IMR-90 (cell line): ENCODE measurements at regions not wholly inside any gene's neighbourhood (a gene's known extent, or its start where the extent isn't known, plus 50 kb on each side); places are given as distances from the start of the nearest gene placed in this dataset.

Experiments used
- ATAC-seq: fragments of 200-7000 bp; cut with Tn5 transposase; 2 replicates; pipeline ENCODE4 v1.9.1; 2020; ENCODE audit warnings: low read depth, mild to moderate bottlenecking, moderate library complexity
- BruUV-seq: library from RNA; stranded (reverse); fragments of 400-500 nt; replicated peaks from 2 replicates; lab custom pipeline; 2021; lab: Mats Ljungman, UMichigan
- CTCF ChIA-PET: fragments of 300-600 bp; formaldehyde crosslinking; extraction: SDS; loops from one replicate; lab custom pipeline; 2021; ENCODE audit warnings: antibody characterized with exemption; lab: Yijun Ruan, JAX
- POLR2A ChIA-PET: fragments of 300-600 bp; sonication (Branson Sonifier 250); formaldehyde crosslinking; loops from one replicate; lab custom pipeline; 2022; ENCODE audit warnings: antibody characterized with exemption; ENCODE audit not compliant: unreplicated experiment; lab: Charles Lee
- DNase-seq: peaks from one replicate; pipeline ENCODE4 v3.0.0; 2013
- H2AFZ ChIP-seq: replicated peaks from 2 replicates; pipeline ENCODE3; 2013; ENCODE audit warnings: low read length, mild to moderate bottlenecking; ENCODE audit not compliant: poor library complexity
- H2AK5ac ChIP-seq: 2 replicates; pipeline ENCODE4 v1.6.1; 2013; ENCODE audit warnings: low read depth, low read length, inconsistent platforms
- H2AK9ac ChIP-seq: replicated peaks from 2 replicates; pipeline ENCODE3; 2013; ENCODE audit warnings: mild to moderate bottlenecking, low read depth, low read length, moderate library complexity; ENCODE audit not compliant: poor library complexity
- H2BK120ac ChIP-seq: 2 replicates; pipeline ENCODE4 v1.6.1; 2013; ENCODE audit warnings: low read depth, low read length, inconsistent platforms
- H2BK15ac ChIP-seq: 3 replicates; pipeline ENCODE4 v1.6.1; 2013; ENCODE audit warnings: low read depth, low read length, inconsistent platforms
- H2BK20ac ChIP-seq: 2 replicates; pipeline ENCODE4 v1.6.1; 2013; ENCODE audit warnings: low read depth, mild to moderate bottlenecking, inconsistent platforms, low read length, moderate library complexity
- H2BK5ac ChIP-seq: 2 replicates; pipeline ENCODE4 v1.6.1; 2013; ENCODE audit warnings: mild to moderate bottlenecking, low read depth, low read length, inconsistent platforms; ENCODE audit not compliant: poor library complexity, severe bottlenecking
- H3K14ac ChIP-seq: replicated peaks from 2 replicates; pipeline ENCODE4 v1.6.1; 2013; ENCODE audit warnings: low read depth, low read length, inconsistent platforms
- H3K18ac ChIP-seq: 2 replicates; pipeline ENCODE4 v1.6.1; 2013; ENCODE audit warnings: low read depth, low read length, control low read depth
- H3K23ac ChIP-seq: 2 replicates; pipeline ENCODE4 v1.6.1; 2013; ENCODE audit warnings: low read depth, low read length, inconsistent platforms
- H3K27ac ChIP-seq: 2 replicates; pipeline ENCODE4 v1.5.1; 2013; ENCODE audit warnings: mild to moderate bottlenecking, control low read depth, low read length; ENCODE audit not compliant: insufficient read depth
- H3K27me3 ChIP-seq: 2 replicates; pipeline ENCODE4 v1.6.1; 2013; ENCODE audit warnings: low read length; ENCODE audit not compliant: control insufficient read depth, insufficient read depth
- H3K36me3 ChIP-seq: 2 replicates; pipeline ENCODE4 v1.6.1; 2013; ENCODE audit warnings: low read length, mixed read lengths; ENCODE audit not compliant: control insufficient read depth, insufficient read depth
- H3K4ac ChIP-seq: 2 replicates; pipeline ENCODE4 v1.6.1; 2013; ENCODE audit warnings: low read depth, low read length, inconsistent platforms
- H3K4me1 ChIP-seq: 2 replicates; pipeline ENCODE4 v1.6.1; 2013; ENCODE audit warnings: low read length, mixed read lengths; ENCODE audit not compliant: control insufficient read depth, insufficient read depth
- H3K4me2 ChIP-seq: 2 replicates; pipeline ENCODE4 v1.6.1; 2013; ENCODE audit warnings: low read depth, mild to moderate bottlenecking, control low read depth, low read length, moderate library complexity
- H3K4me3 ChIP-seq: 2 replicates; pipeline ENCODE4 v1.5.1; 2013; ENCODE audit warnings: low read depth, mild to moderate bottlenecking, control low read depth, low read length, moderate library complexity; ENCODE audit not compliant: insufficient read depth
- H3K56ac ChIP-seq: 2 replicates; pipeline ENCODE4 v1.6.1; 2013; ENCODE audit warnings: low read length, inconsistent platforms; ENCODE audit not compliant: insufficient read depth; ENCODE audit errors: extremely low read depth
- H3K79me1 ChIP-seq, 2 experiments: 2 replicates each; pipeline ENCODE4 v1.6.1; 2013; ENCODE audit warnings: low read length in 2 of 2, inconsistent platforms in 1 of 2, low read depth in 1 of 2
- H3K9ac ChIP-seq: 2 replicates; pipeline ENCODE4 v1.6.1; 2013; ENCODE audit warnings: low read depth, low read length, control low read depth
- H3K9me1 ChIP-seq: 2 replicates; pipeline ENCODE4 v1.6.1; 2013; ENCODE audit warnings: low read length, inconsistent platforms; ENCODE audit not compliant: insufficient read depth
- H3K9me3 ChIP-seq: 2 replicates; pipeline ENCODE4 v1.6.1; 2013; ENCODE audit warnings: low read length; ENCODE audit not compliant: control insufficient read depth, insufficient read depth
- H4K20me1 ChIP-seq: 2 replicates; pipeline ENCODE4 v1.6.1; 2013; ENCODE audit warnings: low read length, inconsistent platforms; ENCODE audit not compliant: insufficient read depth
- H4K5ac ChIP-seq: 2 replicates; pipeline ENCODE4 v1.6.1; 2013; ENCODE audit warnings: mild to moderate bottlenecking, low read depth, low read length, control low read depth
- H4K8ac ChIP-seq, 2 experiments: 2 replicates each; pipeline ENCODE4 v1.6.1; 2013; ENCODE audit warnings: low read depth in 2 of 2, low read length in 2 of 2, control low read depth in 1 of 2, inconsistent platforms in 1 of 2
- H4K91ac ChIP-seq: 2 replicates; pipeline ENCODE4 v1.6.1; 2013; ENCODE audit warnings: low read depth, low read length, inconsistent platforms; ENCODE audit not compliant: insufficient read depth
- CEBPB ChIP-seq: IDR thresholded peaks from 2 replicates; pipeline ENCODE4 v1.6.1; 2012; ENCODE audit warnings: low read depth, low read length, improper control_type of control experiment
- CHD1 ChIP-seq: IDR thresholded peaks from 2 replicates; pipeline ENCODE4 v1.6.1; 2012; ENCODE audit warnings: low read depth, low read length, improper control_type of control experiment
- CTCF ChIP-seq: conservative IDR thresholded peaks from 2 replicates; pipeline ENCODE4 v1.5.1; 2012; ENCODE audit warnings: mild to moderate bottlenecking, low read depth, low read length, improper control_type of control experiment
- MXI1 ChIP-seq: IDR thresholded peaks from 2 replicates; pipeline ENCODE4 v1.6.1; 2012; ENCODE audit warnings: low read depth, mild to moderate bottlenecking, low read length, moderate library complexity, borderline replicate concordance
- POLR2A ChIP-seq: IDR thresholded peaks from 2 replicates; pipeline ENCODE4 v1.6.1; 2012; ENCODE audit warnings: mild to moderate bottlenecking, low read depth, low read length
- RAD21 ChIP-seq: IDR thresholded peaks from 2 replicates; pipeline ENCODE4 v1.6.1; 2012; ENCODE audit warnings: low read length, improper control_type of control experiment
- dilution Hi-C: fragments of 300-500 bp; cut with HindIII; formaldehyde crosslinking; loops from one replicate; pipeline ENCODE4 v1.14.3; 2018; ENCODE audit warnings: low sequenced_read_pairs; ENCODE audit not compliant: unreplicated experiment
- in situ Hi-C: fragments of 300-500 bp; cut with MboI; formaldehyde crosslinking; loops from 3 replicates; pipeline ENCODE4 v1.14.3; 2019; ENCODE audit warnings: low sequenced_read_pairs, inconsistent platforms, mixed read lengths
- intact Hi-C: fragments of 100-400 bp; cut with micrococcal nuclease; formaldehyde crosslinking; loops from 2 replicates; pipeline ENCODE4 v1.10.0; 2022

DNA sequence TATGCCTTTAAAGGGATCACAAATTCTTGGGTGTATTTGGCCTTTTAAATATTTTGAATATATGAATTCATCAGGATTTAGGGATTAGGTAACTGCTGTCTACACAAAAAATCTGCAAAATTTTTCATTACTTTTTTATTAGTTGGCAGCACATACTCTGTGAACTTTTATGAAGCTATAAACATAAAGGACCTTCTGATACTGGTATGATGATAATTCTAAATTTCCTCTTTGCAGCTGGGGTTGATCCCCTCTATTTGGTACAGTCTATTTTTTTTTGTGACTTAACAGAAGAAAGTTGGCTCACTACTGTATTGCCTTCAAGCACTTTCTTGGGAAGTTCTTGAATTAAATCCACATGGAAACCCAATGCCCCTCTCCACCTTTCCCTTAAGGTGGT, 416.1 kb downstream of the LMO4 start:
- Histone ChIP-seq H4K8ac (no peak overlapping the region), H3K4me1 (no peaks in the 10 kb centered on the region), H3K4me2 (no peak overlapping the region), H3K4me3 (no peak overlapping the region), H3K23ac (no peak overlapping the region), H2AK5ac (no peak overlapping the region), H2BK15ac (no peak overlapping the region), H3K79me1 (no peaks in the 10 kb centered on the region), H2BK120ac (no peak overlapping the region), H3K4ac (no peak overlapping the region), H3K36me3 (no peaks in the 10 kb centered on the region), H2BK5ac (no peak overlapping the region), H2AFZ (no peak overlapping the region), H2AK9ac (no peak overlapping the region), H3K27me3 (no peaks in the 10 kb centered on the region), H3K27ac (no peak overlapping the region), H4K20me1 (no peaks in the 10 kb centered on the region), H2BK20ac (no peak overlapping the region), H3K18ac (no peak overlapping the region), H4K91ac (no peak overlapping the region), H3K56ac (no peak overlapping the region), H3K9me3 (no peaks in the 10 kb centered on the region), H3K14ac (no peak overlapping the region), H4K5ac (no peak overlapping the region), H3K9ac (no peak overlapping the region), H3K9me1 (no peaks in the 10 kb centered on the region)
- ChIA-PET CTCF (no interaction called here), POLR2A (no interaction called here)
- BruUV-seq: no TSS peak
- intact Hi-C loops: no loop called here
- dilution Hi-C loops: no loop called here
- TF ChIP-seq CHD1: no peak
- no peak for TF ChIP-seq POLR2A
- TF ChIP-seq RAD21: no peak
- no peak for TF ChIP-seq CEBPB
- no peak for TF ChIP-seq CTCF
- TF ChIP-seq MXI1: no peak
- no peak for ATAC-seq
- DNase-seq: no peak
- in situ Hi-C loops: no loop called here
